Activated CD8-positive, alpha-beta T cell treated with anti-CD3 and anti-CD28 coated beads for 36 hours (primary cell): ENCODE measurements at regions not wholly inside any gene's neighbourhood (a gene's known extent, or its start where the extent isn't known, plus 50 kb on each side); places are given as distances from the start of the nearest gene placed in this dataset.
A peak's percentile ranks its signal among the peaks of the same experiment; 100 is the strongest.

ENCODE experiments used
- ATAC-seq: fragments of 200-7000 bp; cut with Tn5 transposase; one replicate; pipeline ENCODE4 v1.10.0; 2021; ENCODE audit warnings: mild to moderate bottlenecking, moderate library complexity
- CTCF ChIA-PET: fragments of 350-600 bp; sonication (Branson Sonifier 250); formaldehyde crosslinking; loops from one replicate; lab custom pipeline; 2021; ENCODE audit warnings: antibody characterized with exemption; lab: Charles Lee
- POLR2A ChIA-PET: fragments of 350-600 bp; sonication (Branson Sonifier 250); formaldehyde crosslinking; loops from one replicate; lab custom pipeline; 2021; ENCODE audit warnings: antibody characterized with exemption; lab: Charles Lee
- DNase-seq: peaks from one replicate; pipeline ENCODE4 v3.0.0-alpha.2; 2020
- H3K27ac Mint-ChIP-seq: one replicate; pipeline ENCODE4 v1.8.0; 2021; ENCODE audit warnings: mild to moderate bottlenecking, mixed read lengths
- H3K27me3 Mint-ChIP-seq: one replicate; pipeline ENCODE4 v1.8.0; 2021; ENCODE audit warnings: mixed read lengths
- H3K36me3 Mint-ChIP-seq: one replicate; pipeline ENCODE4 v1.8.0; 2021; ENCODE audit warnings: low read depth, mixed read lengths
- H3K4me1 Mint-ChIP-seq: one replicate; pipeline ENCODE4 v1.8.0; 2021; ENCODE audit warnings: low read depth, mixed read lengths
- H3K4me3 Mint-ChIP-seq: one replicate; pipeline ENCODE4 v1.8.0; 2021; ENCODE audit warnings: mild to moderate bottlenecking, moderate library complexity, mixed read lengths
- H3K9me3 Mint-ChIP-seq: one replicate; pipeline ENCODE4 v1.8.0; 2021; ENCODE audit warnings: mixed read lengths
- intact Hi-C: fragments of 100-400 bp; cut with micrococcal nuclease; formaldehyde crosslinking; loops from one replicate; pipeline ENCODE4 v1.10.0; 2022
- TF ChIP-seq, protein P1 (sequence below): fragments of 200-600 bp; IDR thresholded peaks from one replicate; pipeline ENCODE4 v1.8.0; 2022; ENCODE audit warnings: antibody characterized with exemption, mild to moderate bottlenecking

DNA sequence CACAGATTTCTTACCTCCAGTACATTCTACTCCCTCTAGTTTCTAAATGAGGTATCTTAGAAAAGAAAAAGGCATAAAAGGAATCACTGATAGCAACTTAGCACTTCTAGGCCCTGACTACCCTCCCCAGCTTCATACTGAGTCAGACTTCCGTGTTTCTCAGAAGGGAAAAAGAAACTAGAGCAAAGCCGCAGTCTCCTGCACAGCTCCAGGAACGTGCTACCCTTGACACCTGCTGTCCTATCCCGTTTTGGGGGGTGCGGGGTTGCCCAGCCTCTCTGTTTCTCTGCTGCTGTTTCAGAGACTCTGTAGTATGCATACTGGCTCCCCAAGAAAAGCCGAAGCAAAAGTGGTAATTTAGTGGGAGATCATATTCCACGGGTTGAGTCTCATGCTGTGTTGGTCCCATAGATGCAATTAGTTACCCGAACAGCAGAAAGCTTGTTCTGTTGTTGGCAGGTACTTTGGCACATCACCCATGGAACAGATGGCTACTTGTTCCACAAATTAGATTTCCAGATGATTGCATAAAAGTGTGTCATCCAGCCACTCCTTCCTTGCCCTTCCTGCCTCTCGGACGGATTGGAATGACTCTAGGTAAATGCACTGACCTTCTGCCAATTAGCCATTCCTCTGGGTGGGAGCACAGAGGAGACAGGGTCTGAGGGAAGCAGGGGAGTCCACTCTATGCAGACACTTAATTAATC is 438.1 kb downstream of the FUT8 start:
- ChIA-PET POLR2A (interaction anchor here (1.8 kb wide), 1 partner anchor 19 kb away, joined by 3 read pairs; no protein-coding TSS in a partner anchor), CTCF (interaction anchor here (1.0 to 1.4 kb wide), 2 partner anchors 57 to 110 kb away, joined by 3 to 5 read pairs; no protein-coding TSS in a partner anchor)
- Mint-ChIP-seq H3K9me3 (peaks cover 33% of the 10 kb centered on the region), H3K27me3 (no peaks in the 10 kb centered on the region), H3K27ac (peak overlapping the region; percentile 80), H3K36me3 (peaks cover 12% of the 10 kb centered on the region), H3K4me3 (no peak overlapping the region), H3K4me1 (peaks cover 43% of the 10 kb centered on the region)
- ATAC-seq (peak; percentile 81), DNase-seq (peak; percentile 81)
- intact Hi-C loops, result no loop called here
- TF ChIP-seq, protein P1, sequence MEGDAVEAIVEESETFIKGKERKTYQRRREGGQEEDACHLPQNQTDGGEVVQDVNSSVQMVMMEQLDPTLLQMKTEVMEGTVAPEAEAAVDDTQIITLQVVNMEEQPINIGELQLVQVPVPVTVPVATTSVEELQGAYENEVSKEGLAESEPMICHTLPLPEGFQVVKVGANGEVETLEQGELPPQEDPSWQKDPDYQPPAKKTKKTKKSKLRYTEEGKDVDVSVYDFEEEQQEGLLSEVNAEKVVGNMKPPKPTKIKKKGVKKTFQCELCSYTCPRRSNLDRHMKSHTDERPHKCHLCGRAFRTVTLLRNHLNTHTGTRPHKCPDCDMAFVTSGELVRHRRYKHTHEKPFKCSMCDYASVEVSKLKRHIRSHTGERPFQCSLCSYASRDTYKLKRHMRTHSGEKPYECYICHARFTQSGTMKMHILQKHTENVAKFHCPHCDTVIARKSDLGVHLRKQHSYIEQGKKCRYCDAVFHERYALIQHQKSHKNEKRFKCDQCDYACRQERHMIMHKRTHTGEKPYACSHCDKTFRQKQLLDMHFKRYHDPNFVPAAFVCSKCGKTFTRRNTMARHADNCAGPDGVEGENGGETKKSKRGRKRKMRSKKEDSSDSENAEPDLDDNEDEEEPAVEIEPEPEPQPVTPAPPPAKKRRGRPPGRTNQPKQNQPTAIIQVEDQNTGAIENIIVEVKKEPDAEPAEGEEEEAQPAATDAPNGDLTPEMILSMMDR, result no peak

DNA sequence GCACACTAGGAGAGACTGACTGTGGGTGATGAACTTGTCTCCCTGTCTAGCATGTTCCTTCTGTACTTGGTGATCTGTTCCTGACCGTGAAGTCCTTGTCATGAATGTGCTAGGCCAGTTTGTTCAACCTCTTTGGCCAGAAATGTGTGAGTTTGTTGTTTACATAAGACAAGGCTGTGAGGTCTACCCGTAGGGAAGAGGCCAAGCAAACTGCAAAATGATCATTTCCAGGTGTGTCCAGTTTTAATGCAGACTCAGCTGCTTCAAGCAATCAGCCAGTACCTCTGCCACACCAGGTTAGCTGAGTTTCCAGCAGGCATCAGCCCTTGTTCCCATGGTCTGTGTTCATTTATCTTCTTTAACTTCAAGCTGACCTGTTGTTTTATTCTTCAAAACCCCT is 440.2 kb downstream of the FUT8 start:
- Mint-ChIP-seq H3K27ac (no peak overlapping the region), H3K4me1 (peaks cover 26% of the 10 kb centered on the region), H3K36me3 (peaks cover 14% of the 10 kb centered on the region), H3K27me3 (no peaks in the 10 kb centered on the region), H3K9me3 (peaks cover 29% of the 10 kb centered on the region), H3K4me3 (no peak overlapping the region)
- TF ChIP-seq, protein P1, result no peak
- intact Hi-C loops, result no loop called here
- ChIA-PET POLR2A (no interaction called here), CTCF (no interaction called here)
- DNase-seq (no peak), ATAC-seq (no peak)

DNA sequence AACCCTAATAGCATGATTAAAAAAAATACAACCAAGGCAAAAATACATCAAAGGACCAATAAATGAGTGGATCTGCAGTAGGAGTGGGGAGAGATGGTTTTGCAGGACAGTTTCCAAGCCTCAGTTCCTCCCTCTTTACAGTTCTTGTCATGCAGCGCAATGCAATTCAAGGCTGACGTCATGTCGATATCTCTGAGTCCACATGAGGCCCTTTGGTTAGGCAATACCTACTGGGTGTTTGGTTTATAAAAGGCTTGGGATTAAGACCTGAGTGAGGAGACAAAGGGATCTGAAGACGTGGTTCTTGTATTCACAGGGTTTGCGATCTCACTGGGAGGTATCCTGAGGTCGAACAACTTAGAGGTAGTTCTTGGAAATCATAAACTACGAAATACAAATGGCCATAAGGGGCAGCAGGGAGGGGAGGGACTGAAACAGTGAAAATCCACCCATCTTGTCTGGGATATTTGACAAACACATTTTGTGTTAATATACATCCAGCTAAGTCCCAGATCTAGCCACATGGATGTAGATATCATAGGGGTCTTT is 441.0 kb downstream of the FUT8 start:
- CTCF ChIA-PET, result interaction anchor here (0.9 to 1.2 kb wide), 2 partner anchors 11 to 23 kb away, joined by 3 read pairs; no protein-coding TSS in a partner anchor
- H3K27me3 Mint-ChIP-seq, result no peaks in the 10 kb centered on the region
- TF ChIP-seq, protein P1, result no peak
- intact Hi-C loops, result no loop called here
- ATAC-seq, result no peak
- H3K36me3 Mint-ChIP-seq, result peaks cover 14% of the 10 kb centered on the region
- peaks cover 29% of the 10 kb centered on the region for H3K9me3 Mint-ChIP-seq
- DNase-seq, result no peak
- H3K27ac Mint-ChIP-seq, result no peak overlapping the region
- peaks cover 26% of the 10 kb centered on the region for H3K4me1 Mint-ChIP-seq
- POLR2A ChIA-PET, result no interaction called here
- no peak overlapping the region for H3K4me3 Mint-ChIP-seq

DNA sequence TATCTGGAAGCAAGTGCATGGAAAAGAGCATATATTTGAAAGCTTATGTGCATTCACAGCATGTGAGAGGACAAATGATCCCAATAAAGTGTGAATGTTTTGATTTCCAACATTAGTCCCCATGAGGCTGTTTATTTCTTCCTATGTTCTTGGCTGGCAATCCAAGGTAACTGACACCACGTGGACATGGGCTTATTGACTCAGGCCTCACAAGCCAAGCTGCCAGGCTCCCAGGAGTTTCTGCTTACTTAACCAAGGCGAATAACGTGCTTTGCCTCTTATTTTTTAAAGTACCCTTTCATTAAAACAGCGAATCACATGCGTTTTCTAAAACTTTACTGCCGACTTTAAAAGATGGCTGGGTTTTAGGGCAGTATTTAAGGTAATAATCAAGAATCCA is 441.7 kb downstream of the FUT8 start:
- H3K27me3 Mint-ChIP-seq, result no peaks in the 10 kb centered on the region
- intact Hi-C loops, result no loop called here
- ATAC-seq, result no peak
- peaks cover 25% of the 10 kb centered on the region for H3K9me3 Mint-ChIP-seq
- H3K36me3 Mint-ChIP-seq, result peaks cover 10% of the 10 kb centered on the region
- H3K27ac Mint-ChIP-seq, result no peak overlapping the region
- no peak overlapping the region for H3K4me3 Mint-ChIP-seq
- peaks cover 21% of the 10 kb centered on the region for H3K4me1 Mint-ChIP-seq
- no peak for DNase-seq
- ChIA-PET CTCF (interaction anchor here (0.9 to 1.2 kb wide), 2 partner anchors 10 to 22 kb away, joined by 3 read pairs; no protein-coding TSS in a partner anchor), POLR2A (no interaction called here)
- TF ChIP-seq, protein P1, result no peak
